ENCODE measurements at regions not wholly inside any gene's neighbourhood (a gene's known extent, or its start where the extent isn't known, plus 50 kb on each side); places are given as distances from the start of the nearest gene placed in this dataset.

DNA sequence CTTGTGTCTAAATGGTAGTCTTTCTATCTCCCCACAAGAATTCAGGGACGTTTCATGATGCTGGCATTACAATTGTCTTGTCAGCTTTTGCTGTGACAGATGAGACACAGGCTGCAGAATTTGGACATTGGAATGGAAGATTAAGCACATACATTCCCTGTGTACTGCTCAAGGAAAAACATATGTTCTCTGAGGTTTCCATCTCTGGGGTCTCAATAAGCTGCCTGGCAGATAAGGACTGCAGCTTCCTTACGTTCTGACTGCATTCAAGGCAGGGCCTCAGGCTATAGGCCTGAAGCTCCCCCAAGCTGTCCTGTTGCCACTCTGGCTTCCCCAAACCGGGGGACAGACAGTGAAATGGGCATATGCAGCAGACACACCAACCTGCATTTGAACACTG is 91.3 kb upstream of the KL start:
- no peaks in the 10 kb centered on the region for H3K9me3 ChIP-seq (ENCODE audit: control insufficient read depth in 2 of 2, insufficient read depth in 1 of 2, low read depth in 1 of 2, low read length in 1 of 2)
- no peak overlapping the region for H3K4me3 ChIP-seq (ENCODE audit: low read depth in 1 of 2, low read length in 2 of 2)
- WGBS, 2 donors: 56 to 58% methylated on average over 3 of the region's 3 CpGs
- no peaks in the 10 kb centered on the region for H3K4me1 ChIP-seq (ENCODE audit: control insufficient read depth in 2 of 2, insufficient read depth in 2 of 2, low read length in 1 of 2)
- H3K27me3 ChIP-seq (ENCODE audit: control insufficient read depth in 1 of 2, insufficient read depth in 2 of 2, low read length in 2 of 2): no peaks in the 10 kb centered on the region
- H3K27ac ChIP-seq (ENCODE audit: low read depth in 2 of 2, low read length in 1 of 2): no peak overlapping the region
- no peaks in the 10 kb centered on the region for H3K36me3 ChIP-seq (ENCODE audit: control insufficient read depth in 2 of 2, insufficient read depth in 2 of 2, low read length in 1 of 2)

DNA sequence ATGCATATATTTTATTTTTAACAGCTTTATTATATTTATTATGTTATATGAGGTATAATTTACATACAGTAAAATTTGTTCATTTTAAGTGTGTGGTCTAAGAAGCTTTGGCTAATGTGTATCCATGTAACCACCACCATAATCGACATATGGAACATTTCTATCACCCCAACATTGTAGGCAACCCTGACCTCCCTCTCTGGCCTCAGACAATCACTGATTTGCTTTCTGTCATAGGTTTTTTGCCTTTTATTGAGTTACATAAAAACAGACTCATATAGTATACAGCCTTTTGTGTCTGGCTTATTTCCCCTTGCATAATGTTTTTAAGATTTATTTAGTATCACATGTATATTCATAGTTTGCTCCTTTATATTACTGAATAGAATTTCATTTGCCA is 90.7 kb upstream of the KL start:
- H3K27me3 ChIP-seq (ENCODE audit: control insufficient read depth in 1 of 2, insufficient read depth in 2 of 2, low read length in 2 of 2): no peaks in the 10 kb centered on the region
- WGBS, 2 donors: 60 to 81% methylated on average over 1 of the region's 1 CpG
- no peaks in the 10 kb centered on the region for H3K36me3 ChIP-seq (ENCODE audit: control insufficient read depth in 2 of 2, insufficient read depth in 2 of 2, low read length in 1 of 2)
- H3K27ac ChIP-seq (ENCODE audit: low read depth in 2 of 2, low read length in 1 of 2): no peak overlapping the region
- no peaks in the 10 kb centered on the region for H3K4me1 ChIP-seq (ENCODE audit: control insufficient read depth in 2 of 2, insufficient read depth in 2 of 2, low read length in 1 of 2)
- no peaks in the 10 kb centered on the region for H3K9me3 ChIP-seq (ENCODE audit: control insufficient read depth in 2 of 2, insufficient read depth in 1 of 2, low read depth in 1 of 2, low read length in 1 of 2)
- no peak overlapping the region for H3K4me3 ChIP-seq (ENCODE audit: low read depth in 1 of 2, low read length in 2 of 2)

DNA sequence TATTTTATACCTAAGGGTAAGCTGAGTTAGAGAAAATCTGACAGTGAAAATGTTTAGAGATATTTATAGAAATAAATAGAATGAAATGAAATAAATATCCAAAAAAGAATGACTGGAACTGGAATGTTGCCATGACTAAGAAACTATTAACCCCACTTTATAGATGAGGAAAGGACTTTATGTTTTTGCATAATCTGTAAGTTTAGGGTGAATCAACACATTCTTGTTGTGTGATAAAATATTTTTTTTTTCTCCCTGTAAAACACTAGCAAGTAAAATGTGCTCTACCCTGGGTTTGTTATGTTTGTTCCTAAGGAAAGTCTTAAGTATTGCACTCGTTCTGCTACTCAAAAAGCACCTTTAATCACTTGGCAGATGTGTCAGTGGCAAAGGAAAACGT is 83.8 kb upstream of the KL start:
- no peaks in the 10 kb centered on the region for H3K36me3 ChIP-seq (ENCODE audit: control insufficient read depth in 2 of 2, insufficient read depth in 2 of 2, low read length in 1 of 2)
- H3K27ac ChIP-seq (ENCODE audit: low read depth in 2 of 2, low read length in 1 of 2): no peak overlapping the region
- no peaks in the 10 kb centered on the region for H3K9me3 ChIP-seq (ENCODE audit: control insufficient read depth in 2 of 2, insufficient read depth in 1 of 2, low read depth in 1 of 2, low read length in 1 of 2)
- WGBS, 2 donors: 41 to 48% methylated on average over 2 of the region's 2 CpGs
- H3K27me3 ChIP-seq (ENCODE audit: control insufficient read depth in 1 of 2, insufficient read depth in 2 of 2, low read length in 2 of 2): no peaks in the 10 kb centered on the region
- no peak overlapping the region for H3K4me3 ChIP-seq (ENCODE audit: low read depth in 1 of 2, low read length in 2 of 2)
- no peaks in the 10 kb centered on the region for H3K4me1 ChIP-seq (ENCODE audit: control insufficient read depth in 2 of 2, insufficient read depth in 2 of 2, low read length in 1 of 2)

DNA sequence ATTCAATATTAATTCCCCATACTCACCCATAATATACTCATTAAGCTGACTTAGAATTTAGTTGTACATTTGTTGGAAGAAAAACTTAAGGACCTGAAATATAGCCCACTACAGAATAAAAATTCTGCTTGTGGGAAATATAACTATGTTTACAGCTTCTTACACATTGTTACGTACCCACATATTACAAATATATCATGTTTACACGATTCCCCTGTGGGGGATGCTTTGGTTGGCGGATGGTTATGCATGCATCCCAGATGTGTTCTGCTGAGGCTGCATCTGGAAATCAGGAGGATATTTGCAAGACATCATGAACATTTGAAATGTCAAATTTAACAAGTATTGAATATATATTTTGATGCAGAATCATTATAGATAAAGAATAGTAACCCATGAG is 79.5 kb upstream of the KL start:
- no peak overlapping the region for H3K27ac ChIP-seq (ENCODE audit: low read depth in 2 of 2, low read length in 1 of 2)
- H3K4me3 ChIP-seq (ENCODE audit: low read depth in 1 of 2, low read length in 2 of 2): no peak overlapping the region
- WGBS, 2 donors: 88 to 94% methylated on average over 3 of the region's 3 CpGs
- no peaks in the 10 kb centered on the region for H3K36me3 ChIP-seq (ENCODE audit: control insufficient read depth in 2 of 2, insufficient read depth in 2 of 2, low read length in 1 of 2)
- H3K4me1 ChIP-seq (ENCODE audit: control insufficient read depth in 2 of 2, insufficient read depth in 2 of 2, low read length in 1 of 2): no peaks in the 10 kb centered on the region
- H3K27me3 ChIP-seq (ENCODE audit: control insufficient read depth in 1 of 2, insufficient read depth in 2 of 2, low read length in 2 of 2): no peaks in the 10 kb centered on the region
- no peaks in the 10 kb centered on the region for H3K9me3 ChIP-seq (ENCODE audit: control insufficient read depth in 2 of 2, insufficient read depth in 1 of 2, low read depth in 1 of 2, low read length in 1 of 2)

DNA sequence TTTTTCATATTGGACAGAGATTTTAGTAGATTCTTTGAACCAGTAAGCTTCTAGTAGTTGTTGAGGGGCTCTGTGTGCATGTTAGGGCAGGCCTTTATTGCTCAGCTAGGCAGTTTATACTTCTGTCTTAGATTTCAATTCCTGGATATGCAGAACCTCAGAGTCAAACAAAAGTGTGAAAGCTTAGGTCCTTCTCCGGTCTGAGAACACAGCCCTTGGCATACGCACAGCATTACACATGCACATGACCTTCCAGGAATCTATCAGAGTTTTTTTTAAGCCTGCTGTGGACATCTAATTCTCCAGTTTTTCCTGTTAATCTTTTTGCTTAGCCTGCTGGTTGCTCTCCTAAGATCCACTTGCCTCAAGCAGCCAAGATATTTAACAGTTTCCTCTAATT is 77.9 kb upstream of the KL start:
- WGBS, 2 donors: 71 to 89% methylated on average over 2 of the region's 2 CpGs
- H3K27ac ChIP-seq (ENCODE audit: low read depth in 2 of 2, low read length in 1 of 2): no peak overlapping the region

DNA sequence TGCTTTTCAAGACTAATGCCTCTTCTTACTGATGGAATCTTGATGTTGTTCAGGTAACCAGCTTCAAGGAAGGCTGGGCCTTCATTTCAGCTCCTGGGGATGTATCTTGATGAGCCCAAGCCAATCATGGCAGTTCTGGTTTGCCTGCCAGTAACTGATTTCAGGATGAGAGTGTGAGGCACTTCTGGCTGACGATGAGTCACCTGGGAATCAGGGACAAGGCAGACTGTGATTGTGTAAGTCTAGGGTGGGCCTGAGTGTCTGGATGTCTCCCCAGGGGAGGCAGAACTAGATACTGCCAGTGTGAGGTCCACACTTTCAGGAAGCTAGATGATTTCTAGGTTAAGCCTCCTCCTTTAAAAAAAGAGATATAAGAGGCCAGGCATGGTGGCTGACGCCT is 77.3 kb upstream of the KL start:
- no peaks in the 10 kb centered on the region for H3K36me3 ChIP-seq (ENCODE audit: control insufficient read depth in 2 of 2, insufficient read depth in 2 of 2, low read length in 1 of 2)
- WGBS, 2 donors: 91 to 94% methylated on average over 2 of the region's 2 CpGs
- H3K27ac ChIP-seq (ENCODE audit: low read depth in 2 of 2, low read length in 1 of 2): no peak overlapping the region
- H3K9me3 ChIP-seq (ENCODE audit: control insufficient read depth in 2 of 2, insufficient read depth in 1 of 2, low read depth in 1 of 2, low read length in 1 of 2): no peaks in the 10 kb centered on the region
- no peak overlapping the region for H3K4me3 ChIP-seq (ENCODE audit: low read depth in 1 of 2, low read length in 2 of 2)
- no peaks in the 10 kb centered on the region for H3K27me3 ChIP-seq (ENCODE audit: control insufficient read depth in 1 of 2, insufficient read depth in 2 of 2, low read length in 2 of 2)
- no peaks in the 10 kb centered on the region for H3K4me1 ChIP-seq (ENCODE audit: control insufficient read depth in 2 of 2, insufficient read depth in 2 of 2, low read length in 1 of 2)

More for the DNA sequence above, 77.9 kb upstream of the KL start:
- no peaks in the 10 kb centered on the region for H3K4me1 ChIP-seq (ENCODE audit: control insufficient read depth in 2 of 2, insufficient read depth in 2 of 2, low read length in 1 of 2)
- H3K9me3 ChIP-seq (ENCODE audit: control insufficient read depth in 2 of 2, insufficient read depth in 1 of 2, low read depth in 1 of 2, low read length in 1 of 2): no peaks in the 10 kb centered on the region
- H3K4me3 ChIP-seq (ENCODE audit: low read depth in 1 of 2, low read length in 2 of 2): no peak overlapping the region
- H3K27me3 ChIP-seq (ENCODE audit: control insufficient read depth in 1 of 2, insufficient read depth in 2 of 2, low read length in 2 of 2): no peaks in the 10 kb centered on the region
- no peaks in the 10 kb centered on the region for H3K36me3 ChIP-seq (ENCODE audit: control insufficient read depth in 2 of 2, insufficient read depth in 2 of 2, low read length in 1 of 2)

DNA sequence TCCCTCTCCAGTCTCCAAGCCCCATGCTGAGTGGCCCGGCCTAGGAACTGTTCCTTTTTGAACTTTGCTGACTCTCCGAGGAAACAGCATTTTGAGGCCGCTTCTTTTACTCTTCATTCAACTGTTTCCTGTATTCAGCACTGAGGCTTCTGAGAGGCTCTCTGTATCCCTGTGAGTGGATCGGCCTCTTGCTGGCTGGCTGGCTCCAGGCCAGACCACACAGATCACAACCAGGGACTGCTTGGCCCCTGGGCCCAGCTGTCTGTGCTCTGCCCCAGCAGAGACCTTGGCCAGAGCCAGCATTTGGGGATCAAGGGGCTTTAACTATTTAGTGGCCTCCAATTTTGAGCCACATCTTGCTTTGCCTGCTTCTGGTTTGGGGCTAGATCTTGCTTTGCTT is 75.6 kb upstream of the KL start:
- no peaks in the 10 kb centered on the region for H3K36me3 ChIP-seq (ENCODE audit: control insufficient read depth in 2 of 2, insufficient read depth in 2 of 2, low read length in 1 of 2)
- H3K27ac ChIP-seq (ENCODE audit: low read depth in 2 of 2, low read length in 1 of 2): no peak overlapping the region
- H3K4me3 ChIP-seq (ENCODE audit: low read depth in 1 of 2, low read length in 2 of 2): no peak overlapping the region
- no peaks in the 10 kb centered on the region for H3K4me1 ChIP-seq (ENCODE audit: control insufficient read depth in 2 of 2, insufficient read depth in 2 of 2, low read length in 1 of 2)
- WGBS, 2 donors: 41 to 50% methylated on average over 4 of the region's 4 CpGs
- no peaks in the 10 kb centered on the region for H3K9me3 ChIP-seq (ENCODE audit: control insufficient read depth in 2 of 2, insufficient read depth in 1 of 2, low read depth in 1 of 2, low read length in 1 of 2)
- H3K27me3 ChIP-seq (ENCODE audit: control insufficient read depth in 1 of 2, insufficient read depth in 2 of 2, low read length in 2 of 2): no peaks in the 10 kb centered on the region

DNA sequence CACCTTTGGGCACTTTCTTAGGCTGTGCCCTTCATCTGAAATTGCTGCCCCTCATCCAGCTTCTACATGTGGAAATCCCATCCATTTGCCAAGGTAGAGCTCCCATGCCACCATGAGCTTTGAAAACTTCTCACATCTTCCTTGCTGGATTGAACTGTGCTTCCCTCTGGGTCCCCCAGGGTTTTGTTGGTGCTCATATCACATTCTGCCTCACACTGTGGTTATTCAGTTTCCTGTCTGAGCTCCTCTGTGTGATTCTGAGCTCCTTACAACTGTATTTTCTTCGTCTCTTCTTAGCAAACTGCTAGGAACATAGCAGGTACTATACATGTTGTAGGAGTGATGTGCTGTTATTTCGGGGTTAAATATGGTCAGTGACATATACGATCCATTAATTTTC is 74.9 kb upstream of the KL start:
- WGBS, 2 donors: 75 to 87% methylated on average over 3 of the region's 3 CpGs
- Histone ChIP-seq H3K27me3 (ENCODE audit: control insufficient read depth in 1 of 2, insufficient read depth in 2 of 2, low read length in 2 of 2) (no peaks in the 10 kb centered on the region), H3K9me3 (ENCODE audit: control insufficient read depth in 2 of 2, insufficient read depth in 1 of 2, low read depth in 1 of 2, low read length in 1 of 2) (no peaks in the 10 kb centered on the region), H3K4me1 (ENCODE audit: control insufficient read depth in 2 of 2, insufficient read depth in 2 of 2, low read length in 1 of 2) (no peaks in the 10 kb centered on the region), H3K36me3 (ENCODE audit: control insufficient read depth in 2 of 2, insufficient read depth in 2 of 2, low read length in 1 of 2) (no peaks in the 10 kb centered on the region), H3K27ac (ENCODE audit: low read depth in 2 of 2, low read length in 1 of 2) (no peak overlapping the region), H3K4me3 (ENCODE audit: low read depth in 1 of 2, low read length in 2 of 2) (no peak overlapping the region)

DNA sequence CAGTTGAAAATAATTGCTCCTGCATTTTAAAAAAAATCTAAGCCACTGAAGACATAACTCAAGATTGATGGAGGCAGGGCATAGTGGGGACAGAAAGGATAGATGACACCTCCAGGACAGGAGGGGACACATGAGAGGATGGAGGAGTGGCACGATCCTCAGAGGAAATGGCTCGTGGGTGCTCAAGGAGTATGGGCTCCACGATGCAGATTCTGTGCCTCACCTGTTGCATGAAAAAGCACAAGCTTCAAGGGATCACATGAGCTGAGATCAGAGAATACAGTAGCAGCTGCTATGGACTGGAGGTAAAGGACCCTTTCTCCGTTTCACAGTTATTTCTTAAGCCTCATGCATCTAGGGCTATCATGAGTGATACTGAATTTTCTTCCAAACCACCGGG is 69.7 kb upstream of the KL start:
- Histone ChIP-seq H3K4me1 (ENCODE audit: control insufficient read depth in 2 of 2, insufficient read depth in 2 of 2, low read length in 1 of 2) (no peaks in the 10 kb centered on the region), H3K4me3 (ENCODE audit: low read depth in 1 of 2, low read length in 2 of 2) (no peak overlapping the region), H3K36me3 (ENCODE audit: control insufficient read depth in 2 of 2, insufficient read depth in 2 of 2, low read length in 1 of 2) (no peaks in the 10 kb centered on the region), H3K27me3 (ENCODE audit: control insufficient read depth in 1 of 2, insufficient read depth in 2 of 2, low read length in 2 of 2) (no peaks in the 10 kb centered on the region), H3K9me3 (ENCODE audit: control insufficient read depth in 2 of 2, insufficient read depth in 1 of 2, low read depth in 1 of 2, low read length in 1 of 2) (no peaks in the 10 kb centered on the region), H3K27ac (ENCODE audit: low read depth in 2 of 2, low read length in 1 of 2) (no peak overlapping the region)
- 90 to 91% methylated on average over 5 of the region's 5 CpGs for WGBS, 2 donors

DNA sequence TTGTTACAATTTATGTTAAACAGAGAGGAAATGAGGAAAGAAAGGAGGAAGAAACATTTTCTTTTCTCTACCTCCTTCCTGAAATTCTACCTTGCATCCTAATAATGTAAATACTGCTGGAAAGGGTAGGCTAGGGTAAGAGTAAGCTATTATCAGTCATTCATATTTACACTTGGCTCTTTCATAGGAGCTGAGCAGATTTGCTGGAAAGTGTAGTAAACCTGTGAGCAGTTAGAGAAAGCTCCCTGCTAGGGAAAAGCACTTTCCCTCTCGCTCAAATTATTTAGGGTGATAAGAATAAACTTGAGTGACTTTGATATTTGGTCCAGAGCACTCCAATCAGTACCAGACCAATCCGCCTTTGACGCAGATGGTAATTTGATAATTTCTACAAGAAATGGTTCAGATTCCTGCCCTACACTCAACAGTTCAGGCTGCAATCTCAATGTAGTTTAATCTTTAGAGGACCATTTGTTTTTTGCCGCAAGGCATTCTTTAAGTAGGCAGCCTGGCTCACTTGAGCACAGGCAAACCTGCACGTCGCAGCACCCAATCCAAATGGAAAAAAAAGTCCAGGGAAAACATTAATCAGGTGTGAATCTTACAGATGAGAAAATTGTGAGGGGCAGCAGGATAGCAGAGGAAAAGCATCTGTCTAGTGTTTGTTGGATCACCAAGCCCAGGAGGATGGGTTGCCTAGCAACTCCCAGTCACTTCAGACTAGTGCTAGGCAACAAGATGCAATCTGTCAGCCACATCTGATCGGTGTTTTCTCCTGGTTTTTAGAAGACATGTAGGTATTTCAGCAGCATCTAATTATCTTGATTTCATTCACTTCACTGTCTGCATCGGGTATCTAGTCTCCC is 68.6 kb upstream of the KL start:
- Histone ChIP-seq H3K4me1 (ENCODE audit: control insufficient read depth in 2 of 2, insufficient read depth in 2 of 2, low read length in 1 of 2) (no peaks in the 10 kb centered on the region), H3K27me3 (ENCODE audit: control insufficient read depth in 1 of 2, insufficient read depth in 2 of 2, low read length in 2 of 2) (no peaks in the 10 kb centered on the region), H3K27ac (ENCODE audit: low read depth in 2 of 2, low read length in 1 of 2) (no peak overlapping the region), H3K36me3 (ENCODE audit: control insufficient read depth in 2 of 2, insufficient read depth in 2 of 2, low read length in 1 of 2) (no peaks in the 10 kb centered on the region), H3K9me3 (ENCODE audit: control insufficient read depth in 2 of 2, insufficient read depth in 1 of 2, low read depth in 1 of 2, low read length in 1 of 2) (no peaks in the 10 kb centered on the region), H3K4me3 (ENCODE audit: low read depth in 1 of 2, low read length in 2 of 2) (no peak overlapping the region)
- WGBS, 2 donors: 70 to 76% methylated on average over 8 of the region's 8 CpGs

All from esophagus (tissue), 2 donors.